GM23248 (cell line): ENCODE measurements at regions not wholly inside any gene's neighbourhood (a gene's known extent, or its start where the extent isn't known, plus 50 kb on each side); places are given as distances from the start of the nearest gene placed in this dataset.

ENCODE experiments used
- DNase-seq: peaks from one replicate; pipeline ENCODE4 v3.0.0-alpha.2; 2015
- H2AFZ ChIP-seq: fragments of 200-600 bp; sonication (generic); 2 replicates; pipeline ENCODE4 v1.6.1; 2016; ENCODE audit warnings: antibody characterized with exemption
- H3F3A ChIP-seq: fragments of 200-600 bp; sonication (generic); 2 replicates; pipeline ENCODE4 v1.6.1; 2016; ENCODE audit warnings: mild to moderate bottlenecking, antibody characterized with exemption, mixed run types; ENCODE audit not compliant: insufficient read depth
- H3K27ac ChIP-seq: fragments of 200-600 bp; sonication (generic); 2 replicates; pipeline ENCODE4 v1.5.1; 2016; ENCODE audit warnings: mild to moderate bottlenecking
- H3K27me3 ChIP-seq: fragments of 200-600 bp; sonication (generic); replicated peaks from 2 replicates; pipeline ENCODE4 v1.6.1; 2016; ENCODE audit warnings: mild to moderate bottlenecking; ENCODE audit not compliant: insufficient read depth
- H3K36me3 ChIP-seq: fragments of 200-600 bp; sonication (generic); 2 replicates; pipeline ENCODE4 v1.6.1; 2016; ENCODE audit warnings: low read depth, mild to moderate bottlenecking
- H3K4me1 ChIP-seq: fragments of 200-600 bp; sonication (generic); 2 replicates; pipeline ENCODE4 v1.6.1; 2016; ENCODE audit warnings: mild to moderate bottlenecking; ENCODE audit not compliant: insufficient read depth
- H3K4me2 ChIP-seq: fragments of 200-600 bp; sonication (generic); one replicate; pipeline ENCODE4 v1.6.1; 2016; ENCODE audit warnings: mild to moderate bottlenecking; ENCODE audit not compliant: unreplicated experiment
- H3K4me3 ChIP-seq: fragments of 200-600 bp; sonication (generic); 2 replicates; pipeline ENCODE4 v1.5.1; 2016; ENCODE audit warnings: mild to moderate bottlenecking
- H3K79me2 ChIP-seq: fragments of 200-600 bp; sonication (generic); 2 replicates; pipeline ENCODE4 v1.6.1; 2016; ENCODE audit warnings: mild to moderate bottlenecking; ENCODE audit not compliant: insufficient read depth
- H3K9ac ChIP-seq: fragments of 200-600 bp; sonication (generic); 2 replicates; pipeline ENCODE4 v1.6.1; 2016; ENCODE audit warnings: mild to moderate bottlenecking
- H3K9me2 ChIP-seq: fragments of 200-600 bp; sonication (generic); 2 replicates; pipeline ENCODE4 v1.6.1; 2016; ENCODE audit warnings: mixed run types, mild to moderate bottlenecking, moderate library complexity; ENCODE audit not compliant: insufficient read depth
- H3K9me3 ChIP-seq: fragments of 200-600 bp; sonication (generic); one replicate; pipeline ENCODE4 v1.6.1; 2017; ENCODE audit warnings: low read depth
- H4K20me1 ChIP-seq: fragments of 200-600 bp; sonication (generic); 2 replicates; pipeline ENCODE4 v1.6.0; 2016; ENCODE audit not compliant: insufficient read depth
- EZH2 ChIP-seq: fragments of 200-600 bp; sonication (generic); IDR thresholded peaks from 2 replicates; pipeline ENCODE4 v1.6.1; 2018; ENCODE audit warnings: antibody characterized with exemption, mild to moderate bottlenecking; ENCODE audit not compliant: insufficient read depth, poor library complexity, severe bottlenecking
- EZH2phosphoT487 ChIP-seq: fragments of 200-600 bp; sonication (generic); IDR thresholded peaks from 2 replicates; pipeline ENCODE4 v1.6.1; 2018; ENCODE audit warnings: antibody characterized with exemption, moderate library complexity, mild to moderate bottlenecking, low read depth; ENCODE audit not compliant: insufficient read depth
- WGBS, 2 experiments: methylation state at CpG; one replicate each; pipeline ENCODE4 v1.1.6; 2015 to 2017; ENCODE audit warnings: low lambda C conversion rate in 2 of 2, low coverage in 1 of 2; ENCODE audit errors: missing lambda C conversion rate in 2 of 2; 5-methylcytosine and 5-hydroxymethylcytosine counted together
- in situ Hi-C: fragments of 300-500 bp; cut with MboI; formaldehyde crosslinking; loops from 2 replicates; pipeline ENCODE4 v1.15.0; 2020

GRCh38 chr7:45484094-45484493, 90.1 kb upstream of the ADCY1 start:
- Histone ChIP-seq H4K20me1 (no peaks in the 10 kb centered on the region), H3K4me1 (no peaks in the 10 kb centered on the region), H3K9me3 (no peaks in the 10 kb centered on the region), H3K36me3 (no peaks in the 10 kb centered on the region), H2AFZ (no peak overlapping the region), H3K4me2 (no peak overlapping the region), H3F3A (no peaks in the 10 kb centered on the region), H3K9me2 (no peaks in the 10 kb centered on the region), H3K4me3 (no peak overlapping the region), H3K27ac (no peak overlapping the region), H3K27me3 (peaks cover 13% of the 10 kb centered on the region; the same call in 1 of the 2 replicates), H3K79me2 (no peaks in the 10 kb centered on the region), H3K9ac (no peak overlapping the region)
- in situ Hi-C loops: no loop called here
- TF ChIP-seq EZH2phosphoT487 (no peak), EZH2 (no peak)
- DNase-seq: no peak
- 28 to 37% methylated on average over 7 of the region's 7 CpGs for WGBS, 2 experiments

- peaks cover 13% of the 10 kb centered on the region; the same call in 1 of the 2 replicates for H3K27me3 ChIP-seq
- H3K79me2 ChIP-seq: no peaks in the 10 kb centered on the region
- DNase-seq: no peak
- no peak overlapping the region for H2AFZ ChIP-seq
- TF ChIP-seq EZH2 (no peak), EZH2phosphoT487 (no peak)
- WGBS, 2 experiments: 40 to 42% methylated on average over 2 of the region's 2 CpGs
- no peak overlapping the region for H3K27ac ChIP-seq
- no peaks in the 10 kb centered on the region for H3F3A ChIP-seq
- no peaks in the 10 kb centered on the region for H3K9me3 ChIP-seq
- in situ Hi-C loops: no loop called here
- H3K4me1 ChIP-seq: no peaks in the 10 kb centered on the region
- H3K9me2 ChIP-seq: no peaks in the 10 kb centered on the region
- no peaks in the 10 kb centered on the region for H4K20me1 ChIP-seq
- H3K9ac ChIP-seq: no peak overlapping the region
- no peak overlapping the region for H3K4me3 ChIP-seq
- no peaks in the 10 kb centered on the region for H3K36me3 ChIP-seq
- H3K4me2 ChIP-seq: no peak overlapping the region
These were observed 87.6 kb upstream of the ADCY1 start for GRCh38 chr7:45486575-45486974.

GRCh38 chr7:45494885-45495284, 79.3 kb upstream of the ADCY1 start:
- DNase-seq: no peak
- Histone ChIP-seq H3K36me3 (no peaks in the 10 kb centered on the region), H4K20me1 (no peaks in the 10 kb centered on the region), H3K9ac (no peak overlapping the region), H3K4me1 (no peaks in the 10 kb centered on the region), H3K9me3 (no peaks in the 10 kb centered on the region), H3K4me3 (no peak overlapping the region), H3K27ac (no peak overlapping the region), H3K4me2 (no peak overlapping the region), H3K27me3 (0 out of 2 replicates have a peak, but pooled peaks cover 2% of the 10 kb centered on the region), H3K9me2 (no peaks in the 10 kb centered on the region), H3K79me2 (no peaks in the 10 kb centered on the region), H2AFZ (no peak overlapping the region), H3F3A (no peaks in the 10 kb centered on the region)
- TF ChIP-seq EZH2phosphoT487 (no peak), EZH2 (no peak)
- WGBS, 2 experiments: 42 to 62% methylated on average over 6 to 7 of the region's 7 CpGs
- in situ Hi-C loops: no loop called here

- H3K9me2 ChIP-seq: no peaks in the 10 kb centered on the region
- in situ Hi-C loops: no loop called here
- no peak overlapping the region for H3K4me2 ChIP-seq
- no peaks in the 10 kb centered on the region for H4K20me1 ChIP-seq
- 0 out of 2 replicates have a peak, but pooled peaks cover 4% of the 10 kb centered on the region for H3K27me3 ChIP-seq
- H3K9ac ChIP-seq: no peak overlapping the region
- no peaks in the 10 kb centered on the region for H3K79me2 ChIP-seq
- 49 to 58% methylated on average over 3 of the region's 3 CpGs for WGBS, 2 experiments
- H3K9me3 ChIP-seq: no peaks in the 10 kb centered on the region
- no peak overlapping the region for H3K27ac ChIP-seq
- no peaks in the 10 kb centered on the region for H3K36me3 ChIP-seq
- no peaks in the 10 kb centered on the region for H3K4me1 ChIP-seq
- no peak for DNase-seq
- no peak overlapping the region for H3K4me3 ChIP-seq
- no peaks in the 10 kb centered on the region for H3F3A ChIP-seq
- no peak overlapping the region for H2AFZ ChIP-seq
- no peak for TF ChIP-seq EZH2phosphoT487
- no peak for TF ChIP-seq EZH2
These were observed 78.5 kb upstream of the ADCY1 start for GRCh38 chr7:45495618-45496017.

GRCh38 chr7:45500257-45500656, 73.9 kb upstream of the ADCY1 start:
- no peaks in the 10 kb centered on the region for H3K9me3 ChIP-seq
- no peak for TF ChIP-seq EZH2
- no peaks in the 10 kb centered on the region for H4K20me1 ChIP-seq
- H2AFZ ChIP-seq: no peak overlapping the region
- no peak overlapping the region for H3K9ac ChIP-seq
- H3K27me3 ChIP-seq: 0 out of 2 replicates have a peak, but pooled peaks cover 4% of the 10 kb centered on the region
- 0 to 11% methylated on average over 2 of the region's 2 CpGs for WGBS, 2 experiments
- H3K36me3 ChIP-seq: no peaks in the 10 kb centered on the region
- no peaks in the 10 kb centered on the region for H3K9me2 ChIP-seq
- H3K79me2 ChIP-seq: no peaks in the 10 kb centered on the region
- H3K4me2 ChIP-seq: no peak overlapping the region
- in situ Hi-C loops: no loop called here
- H3K27ac ChIP-seq: no peak overlapping the region
- DNase-seq: no peak
- no peak overlapping the region for H3K4me3 ChIP-seq
- no peaks in the 10 kb centered on the region for H3F3A ChIP-seq
- H3K4me1 ChIP-seq: no peaks in the 10 kb centered on the region
